NT2/D1 (cell line): ENCODE measurements at regions not wholly inside any gene's neighbourhood (a gene's known extent, or its start where the extent isn't known, plus 50 kb on each side); places are given as distances from the start of the nearest gene placed in this dataset.

Source experiments
- SUZ12 ChIP-seq: IDR thresholded peaks from 2 replicates; pipeline ENCODE4 v1.6.1; 2011; ENCODE audit not compliant: insufficient read length, insufficient read depth; ENCODE audit errors: extremely low read depth
- YY1 ChIP-seq: IDR thresholded peaks from 2 replicates; pipeline ENCODE4 v1.6.1; 2011; ENCODE audit not compliant: insufficient read length, insufficient read depth
- ZNF274 ChIP-seq: IDR thresholded peaks from 2 replicates; pipeline ENCODE4 v1.6.1; 2011; ENCODE audit warnings: mild to moderate bottlenecking, low read depth, low read length

DNA sequence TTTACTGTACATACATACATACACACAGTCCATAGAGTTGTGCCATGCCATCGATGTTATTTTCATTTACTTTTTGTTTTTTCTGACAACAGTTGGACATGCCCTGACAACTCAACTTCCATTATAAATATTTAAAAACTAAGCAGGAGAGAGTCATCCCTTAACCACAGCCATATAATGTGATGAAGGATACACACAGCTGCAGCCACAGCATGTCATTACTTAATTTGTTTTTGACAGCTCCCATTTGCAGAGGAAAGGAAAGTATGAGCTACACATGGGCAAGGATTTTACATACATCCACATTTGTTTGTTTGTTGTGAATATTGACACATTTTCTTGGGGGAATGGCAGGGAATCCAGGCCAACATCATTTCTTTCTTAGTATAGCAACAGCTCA lies 91.5 kb upstream of the TUT7 start:
- no peak for TF ChIP-seq YY1
- no peak for TF ChIP-seq ZNF274
- no peak for TF ChIP-seq SUZ12
